GM19351 (cell line): ENCODE measurements at regions not wholly inside any gene's neighbourhood (a gene's known extent, or its start where the extent isn't known, plus 50 kb on each side); places are given as distances from the start of the nearest gene placed in this dataset.

Experiments used
- ATAC-seq: cut with Tn5 transposase; IDR thresholded peaks from one replicate; pipeline ENCODE4 v1.9.1; 2021; ENCODE audit warnings: mild to moderate bottlenecking, moderate library complexity; ENCODE audit not compliant: unreplicated experiment

GRCh38 chr5:175056831-175057230 lies 332.4 kb downstream of the MSX2 start:
- no peak for ATAC-seq

GRCh38 chr5:175054243-175054642 lies 329.9 kb downstream of the MSX2 start:
- ATAC-seq = no peak

GRCh38 chr5:175052351-175052750 lies 328.0 kb downstream of the MSX2 start:
- ATAC-seq = no peak

- no peak for ATAC-seq
Observed at GRCh38 chr5:175047048-175047447, 322.7 kb downstream of the MSX2 start.

- ATAC-seq = no peak
Observed at GRCh38 chr5:175045820-175046219, 321.4 kb downstream of the MSX2 start.

- no peak for ATAC-seq
Observed at GRCh38 chr5:175037820-175038219, 313.4 kb downstream of the MSX2 start.

GRCh38 chr5:175035882-175036533 lies 311.6 kb downstream of the MSX2 start:
- ATAC-seq = no peak

- ATAC-seq = no peak
Observed at GRCh38 chr5:175034924-175035323, 310.5 kb downstream of the MSX2 start.

GRCh38 chr5:175032741-175033151 lies 308.4 kb downstream of the MSX2 start:
- no peak for ATAC-seq

GRCh38 chr5:175032013-175032412 lies 307.6 kb downstream of the MSX2 start:
- ATAC-seq = no peak

GRCh38 chr5:175027390-175027789 lies 303.0 kb downstream of the MSX2 start:
- ATAC-seq = no peak

- no peak for ATAC-seq
Observed at GRCh38 chr5:175025077-175025476, 300.7 kb downstream of the MSX2 start.

GRCh38 chr5:175021841-175022625 lies 297.7 kb downstream of the MSX2 start:
- no peak for ATAC-seq

GRCh38 chr5:175021321-175021720 lies 296.9 kb downstream of the MSX2 start:
- ATAC-seq = no peak

- ATAC-seq = no peak
Observed at GRCh38 chr5:175015028-175015685, 290.8 kb downstream of the MSX2 start.

GRCh38 chr5:175013251-175013650 lies 288.9 kb downstream of the MSX2 start:
- no peak for ATAC-seq

GRCh38 chr5:175012267-175012666 lies 287.9 kb downstream of the MSX2 start:
- no peak for ATAC-seq

GRCh38 chr5:175003531-175003930 lies 279.1 kb downstream of the MSX2 start:
- ATAC-seq = no peak

- no peak for ATAC-seq
Observed at GRCh38 chr5:175001876-175002645, 277.7 kb downstream of the MSX2 start.

GRCh38 chr5:175001311-175001710 lies 276.9 kb downstream of the MSX2 start:
- no peak for ATAC-seq

- no peak for ATAC-seq
Observed at GRCh38 chr5:174999581-174999980, 275.2 kb downstream of the MSX2 start.
